GM20000 (cell line): ENCODE measurements at regions not wholly inside any gene's neighbourhood (a gene's known extent, or its start where the extent isn't known, plus 50 kb on each side); places are given as distances from the start of the nearest gene placed in this dataset.

Experiments used
- DNase-seq: peaks from one replicate; pipeline ENCODE4 v3.0.0; 2012; ENCODE audit warnings: low spot score
- CTCF ChIP-seq: IDR thresholded peaks from 2 replicates; pipeline ENCODE4 v1.5.1; 2012; ENCODE audit warnings: mild to moderate bottlenecking, control low read depth; ENCODE audit errors: extremely low read depth, missing control alignments

- no peak for DNase-seq
- no peak for TF ChIP-seq CTCF
Measured at GRCh38 chr14:81655423-81656314, 122.0 kb upstream of the SEL1L start.

- DNase-seq: no peak
- no peak for TF ChIP-seq CTCF
Measured at GRCh38 chr14:81656811-81657210, 123.2 kb upstream of the SEL1L start.

- no peak for TF ChIP-seq CTCF
- no peak for DNase-seq
Measured at GRCh38 chr14:81662066-81662465, 128.4 kb upstream of the SEL1L start.

- DNase-seq: no peak
- no peak for TF ChIP-seq CTCF
Measured at GRCh38 chr14:81662570-81663197, 129.0 kb upstream of the SEL1L start.

GRCh38 chr14:81668626-81669274, 135.1 kb upstream of the SEL1L start:
- DNase-seq: no peak
- no peak for TF ChIP-seq CTCF

GRCh38 chr14:81669308-81669707, 135.7 kb upstream of the SEL1L start:
- TF ChIP-seq CTCF: no peak
- no peak for DNase-seq

- no peak for DNase-seq
- no peak for TF ChIP-seq CTCF
Measured at GRCh38 chr14:81673930-81674329, 140.3 kb upstream of the SEL1L start.
